ENCODE measurements at regions not wholly inside any gene's neighbourhood (a gene's known extent, or its start where the extent isn't known, plus 50 kb on each side); places are given as distances from the start of the nearest gene placed in this dataset.

DNA sequence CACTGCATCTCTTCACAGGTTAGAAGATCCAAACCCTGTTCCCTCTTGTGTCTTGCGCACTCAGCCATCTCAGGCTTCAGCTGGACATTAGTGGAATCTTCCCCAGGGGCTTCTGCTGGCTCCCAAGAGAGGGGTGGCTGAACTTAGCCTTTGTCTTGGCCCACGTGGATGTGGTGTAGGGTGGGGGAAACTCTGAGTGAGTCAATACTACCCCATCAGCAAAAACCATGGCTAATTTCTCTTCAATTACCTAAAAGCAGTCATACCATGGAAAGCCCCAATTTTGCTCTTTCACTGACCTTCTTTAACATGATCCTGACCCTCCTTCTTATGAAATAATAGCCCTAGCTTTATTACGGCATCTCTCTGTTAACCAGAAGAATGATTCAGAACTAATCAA is 72.5 kb upstream of the RAB3GAP2 start:
- Histone ChIP-seq H3K27me3 (ENCODE audit: control insufficient read depth in 3 of 3, insufficient read depth in 3 of 3, low read length in 3 of 3) (no peaks in the 10 kb centered on the region), H3K36me3 (ENCODE audit: control insufficient read depth in 3 of 3, insufficient read depth in 3 of 3, low read length in 3 of 3) (no peaks in the 10 kb centered on the region), H3K4me3 (ENCODE audit: low read length in 3 of 3) (no peak overlapping the region), H3K9ac (ENCODE audit: low read depth in 1 of 3, low read length in 3 of 3) (no peak overlapping the region), H3K4me1 (ENCODE audit: control insufficient read depth in 3 of 3, insufficient read depth in 3 of 3, low read length in 3 of 3) (no peaks in the 10 kb centered on the region), H3K9me3 (ENCODE audit: control insufficient read depth in 3 of 3, low read length in 3 of 3) (no peaks in the 10 kb centered on the region), H3K27ac (ENCODE audit: low read depth, low read length) (no peak overlapping the region)

DNA sequence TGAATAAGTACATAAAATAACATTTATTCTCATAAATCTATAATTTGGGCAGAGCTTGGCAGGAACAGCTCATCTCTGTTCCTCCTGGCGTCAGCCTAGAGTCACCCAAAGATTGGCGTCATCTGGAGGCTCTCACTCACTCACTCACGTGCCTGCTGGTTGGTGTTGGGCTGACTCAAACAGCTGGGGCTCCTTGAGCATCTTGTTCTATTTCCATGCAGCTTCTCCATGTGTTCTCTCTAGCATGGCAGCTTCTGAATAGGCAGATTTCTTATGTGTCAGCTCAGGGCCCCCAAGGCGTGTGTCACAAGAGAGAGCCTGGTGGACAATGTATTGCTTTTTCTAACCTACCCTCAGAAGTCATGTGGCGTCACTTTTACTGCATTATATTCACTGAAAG is 70.6 kb upstream of the RAB3GAP2 start:
- no peak overlapping the region for H3K9ac ChIP-seq (ENCODE audit: low read depth in 1 of 3, low read length in 3 of 3)
- H3K4me1 ChIP-seq (ENCODE audit: control insufficient read depth in 3 of 3, insufficient read depth in 3 of 3, low read length in 3 of 3): no peaks in the 10 kb centered on the region
- no peaks in the 10 kb centered on the region for H3K9me3 ChIP-seq (ENCODE audit: control insufficient read depth in 3 of 3, low read length in 3 of 3)
- no peaks in the 10 kb centered on the region for H3K27me3 ChIP-seq (ENCODE audit: control insufficient read depth in 3 of 3, insufficient read depth in 3 of 3, low read length in 3 of 3)
- no peaks in the 10 kb centered on the region for H3K36me3 ChIP-seq (ENCODE audit: control insufficient read depth in 3 of 3, insufficient read depth in 3 of 3, low read length in 3 of 3)
- no peak overlapping the region for H3K4me3 ChIP-seq (ENCODE audit: low read length in 3 of 3)
- no peak overlapping the region for H3K27ac ChIP-seq (ENCODE audit: low read depth, low read length)

DNA sequence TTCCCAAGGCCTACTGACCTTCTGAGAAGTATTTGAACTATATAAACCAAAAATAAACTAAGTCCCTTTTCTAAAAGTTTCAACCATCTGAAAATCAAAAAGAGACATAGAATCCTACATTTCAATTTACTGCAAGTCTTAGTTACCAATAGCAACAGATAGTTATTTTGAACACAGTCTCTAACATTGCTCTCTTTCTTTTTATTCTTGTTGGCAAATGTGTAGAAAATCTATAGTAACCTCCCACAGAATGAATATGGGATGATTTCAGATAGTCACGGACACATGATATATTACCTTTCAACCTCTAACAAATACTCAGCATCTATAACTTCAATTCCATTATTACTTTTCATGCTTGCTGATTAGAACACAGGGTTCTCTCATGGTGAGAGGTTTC is 68.9 kb upstream of the RAB3GAP2 start:
- H3K36me3 ChIP-seq (ENCODE audit: control insufficient read depth in 3 of 3, insufficient read depth in 3 of 3, low read length in 3 of 3): no peaks in the 10 kb centered on the region
- H3K27me3 ChIP-seq (ENCODE audit: control insufficient read depth in 3 of 3, insufficient read depth in 3 of 3, low read length in 3 of 3): no peaks in the 10 kb centered on the region
- H3K4me1 ChIP-seq (ENCODE audit: control insufficient read depth in 3 of 3, insufficient read depth in 3 of 3, low read length in 3 of 3): no peaks in the 10 kb centered on the region
- no peak overlapping the region for H3K9ac ChIP-seq (ENCODE audit: low read depth in 1 of 3, low read length in 3 of 3)
- H3K4me3 ChIP-seq (ENCODE audit: low read length in 3 of 3): no peak overlapping the region
- H3K9me3 ChIP-seq (ENCODE audit: control insufficient read depth in 3 of 3, low read length in 3 of 3): no peaks in the 10 kb centered on the region
- H3K27ac ChIP-seq (ENCODE audit: low read depth, low read length): no peak overlapping the region

DNA sequence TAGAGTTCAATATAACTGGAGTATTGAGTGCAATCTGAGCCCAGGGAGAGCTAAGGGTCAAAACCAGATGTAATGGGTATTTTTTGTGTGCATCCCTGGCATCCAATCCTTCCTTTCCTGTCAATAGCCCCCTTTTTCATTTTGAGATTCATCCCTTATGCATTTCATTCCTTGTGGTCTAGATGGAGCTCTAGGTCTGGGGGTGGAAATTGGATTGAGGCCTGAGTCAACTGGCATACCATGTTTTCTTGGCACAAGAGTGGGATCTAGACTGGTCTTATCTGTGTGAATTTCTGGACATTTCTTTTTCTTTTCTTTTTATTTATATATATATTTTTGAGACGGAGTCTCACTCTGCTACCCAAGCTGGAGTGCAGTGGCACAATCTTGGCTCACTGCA is 67.3 kb upstream of the RAB3GAP2 start:
- Histone ChIP-seq H3K36me3 (ENCODE audit: control insufficient read depth in 3 of 3, insufficient read depth in 3 of 3, low read length in 3 of 3) (no peaks in the 10 kb centered on the region), H3K4me3 (ENCODE audit: low read length in 3 of 3) (no peak overlapping the region), H3K9ac (ENCODE audit: low read depth in 1 of 3, low read length in 3 of 3) (no peak overlapping the region), H3K9me3 (ENCODE audit: control insufficient read depth in 3 of 3, low read length in 3 of 3) (no peaks in the 10 kb centered on the region), H3K4me1 (ENCODE audit: control insufficient read depth in 3 of 3, insufficient read depth in 3 of 3, low read length in 3 of 3) (no peaks in the 10 kb centered on the region), H3K27ac (ENCODE audit: low read depth, low read length) (no peak overlapping the region), H3K27me3 (ENCODE audit: control insufficient read depth in 3 of 3, insufficient read depth in 3 of 3, low read length in 3 of 3) (no peaks in the 10 kb centered on the region)

- Histone ChIP-seq H3K36me3 (ENCODE audit: control insufficient read depth in 3 of 3, insufficient read depth in 3 of 3, low read length in 3 of 3) (no peaks in the 10 kb centered on the region), H3K27ac (ENCODE audit: low read depth, low read length) (no peak overlapping the region), H3K9me3 (ENCODE audit: control insufficient read depth in 3 of 3, low read length in 3 of 3) (no peaks in the 10 kb centered on the region), H3K9ac (ENCODE audit: low read depth in 1 of 3, low read length in 3 of 3) (no peak overlapping the region), H3K4me1 (ENCODE audit: control insufficient read depth in 3 of 3, insufficient read depth in 3 of 3, low read length in 3 of 3) (no peaks in the 10 kb centered on the region), H3K27me3 (ENCODE audit: control insufficient read depth in 3 of 3, insufficient read depth in 3 of 3, low read length in 3 of 3) (no peaks in the 10 kb centered on the region), H3K4me3 (ENCODE audit: low read length in 3 of 3) (no peak overlapping the region)
Measured at GRCh38 chr1:220338759-220339158, 66.5 kb upstream of the RAB3GAP2 start.

DNA sequence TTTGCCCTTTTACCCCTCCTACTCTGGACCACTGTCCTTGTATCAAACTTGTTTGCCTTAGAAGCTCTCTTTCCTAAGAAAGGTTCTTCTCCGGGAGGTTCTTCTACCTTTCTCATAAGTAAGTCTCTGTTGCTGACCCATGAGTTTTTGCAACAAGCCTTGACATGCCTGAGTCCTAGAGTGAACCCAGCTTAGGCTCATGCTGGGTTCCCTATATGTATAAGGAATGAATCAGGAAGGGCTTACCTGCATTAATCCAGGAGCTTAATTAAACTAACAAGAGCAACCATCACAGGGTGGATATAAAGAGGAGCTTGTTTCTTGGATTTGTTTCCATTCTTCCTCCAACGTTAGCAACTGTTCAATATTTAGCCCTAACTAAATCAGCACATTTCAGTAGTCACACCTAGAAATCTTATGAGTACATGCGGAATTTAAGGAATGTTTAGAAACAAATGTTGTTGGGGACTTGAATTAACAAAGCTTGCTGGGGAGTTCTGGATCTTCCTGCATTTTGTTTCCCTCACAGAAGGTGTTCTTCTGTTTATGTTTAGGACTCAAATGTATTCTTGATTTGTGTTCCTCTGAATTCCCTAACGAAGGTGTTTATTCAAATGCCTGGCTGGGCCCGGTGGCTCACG is 64.3 kb upstream of the RAB3GAP2 start:
- Histone ChIP-seq H3K27ac (ENCODE audit: low read depth, low read length) (no peak overlapping the region), H3K4me3 (ENCODE audit: low read length in 3 of 3) (no peak overlapping the region), H3K9me3 (ENCODE audit: control insufficient read depth in 3 of 3, low read length in 3 of 3) (no peaks in the 10 kb centered on the region), H3K36me3 (ENCODE audit: control insufficient read depth in 3 of 3, insufficient read depth in 3 of 3, low read length in 3 of 3) (no peaks in the 10 kb centered on the region), H3K4me1 (ENCODE audit: control insufficient read depth in 3 of 3, insufficient read depth in 3 of 3, low read length in 3 of 3) (no peaks in the 10 kb centered on the region), H3K27me3 (ENCODE audit: control insufficient read depth in 3 of 3, insufficient read depth in 3 of 3, low read length in 3 of 3) (no peaks in the 10 kb centered on the region), H3K9ac (ENCODE audit: low read depth in 1 of 3, low read length in 3 of 3) (no peak overlapping the region)

DNA sequence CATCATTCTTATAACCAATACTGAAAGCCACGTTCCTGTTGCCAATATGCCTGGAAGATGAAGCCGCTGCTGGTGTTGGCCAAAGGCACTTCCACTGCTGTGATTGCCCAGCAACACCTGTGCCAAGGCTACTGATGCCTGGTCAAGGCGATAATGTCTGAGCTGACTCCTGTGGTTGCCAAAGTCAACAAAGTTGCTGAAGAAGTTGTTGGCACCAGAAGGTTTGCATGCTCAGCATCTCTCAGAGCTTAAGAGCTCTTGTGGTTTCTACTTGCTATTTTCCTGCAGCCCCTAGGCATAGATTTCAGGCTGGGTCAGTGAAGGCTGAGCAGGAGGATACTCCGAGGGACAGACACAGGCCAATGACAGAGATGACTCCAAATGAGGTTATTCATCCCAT is 63.4 kb upstream of the RAB3GAP2 start:
- Histone ChIP-seq H3K9ac (ENCODE audit: low read depth in 1 of 3, low read length in 3 of 3) (no peak overlapping the region), H3K4me1 (ENCODE audit: control insufficient read depth in 3 of 3, insufficient read depth in 3 of 3, low read length in 3 of 3) (no peaks in the 10 kb centered on the region), H3K27me3 (ENCODE audit: control insufficient read depth in 3 of 3, insufficient read depth in 3 of 3, low read length in 3 of 3) (no peaks in the 10 kb centered on the region), H3K4me3 (ENCODE audit: low read length in 3 of 3) (no peak overlapping the region), H3K36me3 (ENCODE audit: control insufficient read depth in 3 of 3, insufficient read depth in 3 of 3, low read length in 3 of 3) (no peaks in the 10 kb centered on the region), H3K27ac (ENCODE audit: low read depth, low read length) (no peak overlapping the region), H3K9me3 (ENCODE audit: control insufficient read depth in 3 of 3, low read length in 3 of 3) (no peaks in the 10 kb centered on the region)

DNA sequence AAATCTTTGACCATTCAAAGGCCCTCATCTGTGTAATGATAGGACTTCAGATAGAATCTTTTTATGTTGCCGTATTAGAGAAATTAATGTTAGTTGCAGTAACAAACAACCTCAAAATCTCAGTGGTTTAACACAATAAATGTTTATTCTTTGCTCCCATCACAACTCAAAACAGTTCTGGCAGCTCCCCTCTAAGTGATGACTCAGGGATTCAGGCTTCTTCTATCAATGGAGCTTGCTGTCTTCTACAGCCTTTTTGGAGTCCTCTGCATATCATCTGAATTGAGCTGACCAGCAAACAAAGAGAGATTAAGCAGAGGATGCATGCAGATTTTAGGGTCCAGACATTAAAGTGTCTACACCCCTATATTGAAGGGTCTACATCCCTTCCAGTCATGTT is 59.1 kb upstream of the RAB3GAP2 start:
- peaks cover 0 to 2% (median 0%) of the 10 kb centered on the region in 3 donors for H3K4me1 ChIP-seq (ENCODE audit: control insufficient read depth in 3 of 3, insufficient read depth in 3 of 3, low read length in 3 of 3)
- H3K36me3 ChIP-seq (ENCODE audit: control insufficient read depth in 3 of 3, insufficient read depth in 3 of 3, low read length in 3 of 3): no peaks in the 10 kb centered on the region
- no peaks in the 10 kb centered on the region for H3K27me3 ChIP-seq (ENCODE audit: control insufficient read depth in 3 of 3, insufficient read depth in 3 of 3, low read length in 3 of 3)
- H3K9ac ChIP-seq (ENCODE audit: low read depth in 1 of 3, low read length in 3 of 3): no peak overlapping the region
- H3K4me3 ChIP-seq (ENCODE audit: low read length in 3 of 3): no peak overlapping the region
- no peaks in the 10 kb centered on the region for H3K9me3 ChIP-seq (ENCODE audit: control insufficient read depth in 3 of 3, low read length in 3 of 3)
- H3K27ac ChIP-seq (ENCODE audit: low read depth, low read length): no peak overlapping the region

DNA sequence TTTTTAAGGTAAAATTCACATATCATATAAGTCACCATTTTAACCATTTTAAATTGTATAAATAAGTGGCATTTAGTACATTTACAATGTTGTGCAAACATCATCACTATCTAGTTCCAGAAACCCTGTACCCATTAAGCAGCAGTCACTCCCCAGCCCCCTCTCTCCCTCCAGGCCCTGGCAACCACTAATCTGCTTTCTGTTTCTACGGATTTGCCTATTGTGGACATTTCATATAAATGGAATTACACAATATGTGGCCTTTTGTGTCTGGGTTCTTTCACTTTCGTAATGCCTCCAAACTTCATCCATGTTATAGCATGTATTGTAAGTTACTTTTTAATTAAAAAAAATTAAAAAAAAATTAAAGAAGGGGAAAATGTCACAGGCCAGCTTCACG is 58.0 kb upstream of the RAB3GAP2 start:
- Histone ChIP-seq H3K4me3 (ENCODE audit: low read length in 3 of 3) (no peak overlapping the region), H3K27ac (ENCODE audit: low read depth, low read length) (no peak overlapping the region), H3K9ac (ENCODE audit: low read depth in 1 of 3, low read length in 3 of 3) (no peak overlapping the region), H3K27me3 (ENCODE audit: control insufficient read depth in 3 of 3, insufficient read depth in 3 of 3, low read length in 3 of 3) (no peaks in the 10 kb centered on the region), H3K9me3 (ENCODE audit: control insufficient read depth in 3 of 3, low read length in 3 of 3) (no peaks in the 10 kb centered on the region), H3K4me1 (ENCODE audit: control insufficient read depth in 3 of 3, insufficient read depth in 3 of 3, low read length in 3 of 3) (peaks cover 0 to 2% (median 0%) of the 10 kb centered on the region in 3 donors), H3K36me3 (ENCODE audit: control insufficient read depth in 3 of 3, insufficient read depth in 3 of 3, low read length in 3 of 3) (no peaks in the 10 kb centered on the region)

DNA sequence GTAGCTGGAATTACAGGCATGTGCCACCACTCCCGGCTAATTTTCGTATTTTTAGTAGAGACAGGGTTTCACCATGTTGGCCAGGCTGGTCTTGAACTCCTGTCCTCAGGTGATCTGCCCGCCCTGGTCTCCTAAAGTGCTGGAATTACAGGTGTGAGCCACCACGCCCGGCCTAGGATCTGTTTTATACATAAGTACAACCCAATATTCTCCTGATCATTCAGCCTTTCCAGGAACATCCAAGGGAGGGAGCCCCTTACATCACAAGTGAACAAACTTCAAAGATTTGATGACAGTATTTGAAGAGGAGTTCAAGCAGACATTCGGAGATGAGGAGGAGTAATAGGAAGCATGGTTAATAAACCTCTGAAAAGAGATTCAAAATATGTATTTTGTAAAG is 54.9 kb upstream of the RAB3GAP2 start:
- Histone ChIP-seq H3K9ac (ENCODE audit: low read depth in 1 of 3, low read length in 3 of 3) (no peak overlapping the region), H3K27ac (ENCODE audit: low read depth, low read length) (no peak overlapping the region)

DNA sequence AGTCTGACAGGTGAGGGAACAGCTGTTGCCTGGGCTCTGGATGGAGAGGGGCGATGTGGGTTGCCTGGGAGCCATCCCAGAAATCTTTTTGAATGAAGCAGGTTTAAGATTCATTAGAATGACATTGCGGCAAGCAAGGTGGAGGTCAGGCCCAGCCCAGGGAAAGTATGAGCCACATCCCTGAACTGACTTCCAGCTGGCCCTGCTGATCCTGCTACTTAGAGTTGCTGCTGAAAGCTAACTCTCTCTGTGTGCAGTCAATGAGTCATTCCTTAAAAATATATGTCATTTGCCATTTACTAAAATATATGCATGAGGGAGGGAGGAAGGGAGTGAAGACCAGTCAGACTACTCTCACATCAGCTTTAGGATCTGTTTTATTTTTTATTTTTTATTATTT is 54.3 kb upstream of the RAB3GAP2 start:
- H3K9me3 ChIP-seq (ENCODE audit: control insufficient read depth in 3 of 3, low read length in 3 of 3): no peaks in the 10 kb centered on the region
- H3K27ac ChIP-seq (ENCODE audit: low read depth, low read length): no peak overlapping the region

More for the DNA sequence above, 54.9 kb upstream of the RAB3GAP2 start:
- no peak overlapping the region for H3K4me3 ChIP-seq (ENCODE audit: low read length in 3 of 3)
- H3K9me3 ChIP-seq (ENCODE audit: control insufficient read depth in 3 of 3, low read length in 3 of 3): no peaks in the 10 kb centered on the region
- no peaks in the 10 kb centered on the region for H3K27me3 ChIP-seq (ENCODE audit: control insufficient read depth in 3 of 3, insufficient read depth in 3 of 3, low read length in 3 of 3)
- peaks cover 0 to 2% (median 0%) of the 10 kb centered on the region in 3 donors for H3K4me1 ChIP-seq (ENCODE audit: control insufficient read depth in 3 of 3, insufficient read depth in 3 of 3, low read length in 3 of 3)
- no peaks in the 10 kb centered on the region for H3K36me3 ChIP-seq (ENCODE audit: control insufficient read depth in 3 of 3, insufficient read depth in 3 of 3, low read length in 3 of 3)

More for the DNA sequence above, 54.3 kb upstream of the RAB3GAP2 start:
- H3K9ac ChIP-seq (ENCODE audit: low read depth in 1 of 3, low read length in 3 of 3): no peak overlapping the region
- H3K27me3 ChIP-seq (ENCODE audit: control insufficient read depth in 3 of 3, insufficient read depth in 3 of 3, low read length in 3 of 3): no peaks in the 10 kb centered on the region
- no peak overlapping the region for H3K4me3 ChIP-seq (ENCODE audit: low read length in 3 of 3)
- H3K4me1 ChIP-seq (ENCODE audit: control insufficient read depth in 3 of 3, insufficient read depth in 3 of 3, low read length in 3 of 3): peaks cover 0 to 2% (median 0%) of the 10 kb centered on the region in 3 donors
- H3K36me3 ChIP-seq (ENCODE audit: control insufficient read depth in 3 of 3, insufficient read depth in 3 of 3, low read length in 3 of 3): no peaks in the 10 kb centered on the region

Measured in skeletal muscle tissue (tissue), 3 donors.